Activated T-helper 2 cell treated with anti-CD3 and anti-CD28 coated beads, Interferon-gamma antibody, Interleukin-2, Interleukin-4, amounts not matched to agents 10 μg/mL and 5 μg/mL and 100 μg/mL, durations not matched to agents 14 hours and 24 hours and 36 hours (primary cell): ENCODE measurements at regions not wholly inside any gene's neighbourhood (a gene's known extent, or its start where the extent isn't known, plus 50 kb on each side); places are given as distances from the start of the nearest gene placed in this dataset.

Source experiments
- DNase-seq: peaks from one replicate; pipeline ENCODE4 v3.0.0; 2021; ENCODE audit warnings: low spot score
- H3K27ac Mint-ChIP-seq: one replicate; pipeline ENCODE4 v1.8.0; 2021; ENCODE audit warnings: mixed read lengths
- H3K27me3 Mint-ChIP-seq: one replicate; pipeline ENCODE4 v1.8.0; 2021; ENCODE audit warnings: low read depth, mixed read lengths
- H3K36me3 Mint-ChIP-seq: one replicate; pipeline ENCODE4 v1.8.0; 2021; ENCODE audit warnings: low read depth, mixed read lengths
- H3K4me1 Mint-ChIP-seq: one replicate; pipeline ENCODE4 v1.8.0; 2021; ENCODE audit warnings: low read depth, mixed read lengths
- H3K4me3 Mint-ChIP-seq: one replicate; pipeline ENCODE4 v1.8.0; 2021; ENCODE audit warnings: low read depth, mild to moderate bottlenecking, moderate library complexity, mixed read lengths
- H3K9me3 Mint-ChIP-seq: one replicate; pipeline ENCODE4 v1.8.0; 2021; ENCODE audit warnings: mixed read lengths
- intact Hi-C: fragments of 100-400 bp; cut with micrococcal nuclease; formaldehyde crosslinking; loops from one replicate; pipeline ENCODE4 v1.15.1; 2023

GRCh38 chr9:106575823-106576222, 287.1 kb upstream of the ZNF462 start:
- Mint-ChIP-seq H3K27ac (no peak overlapping the region), H3K9me3 (peaks cover 25% of the 10 kb centered on the region), H3K4me3 (no peak overlapping the region), H3K36me3 (no peaks in the 10 kb centered on the region), H3K27me3 (no peaks in the 10 kb centered on the region), H3K4me1 (no peaks in the 10 kb centered on the region)
- intact Hi-C loops, result loop anchor here (10.0 kb wide), 1 partner anchor 1699 kb away; no protein-coding TSS in a partner anchor
- DNase-seq, result no peak

GRCh38 chr9:106576232-106576760, 286.7 kb upstream of the ZNF462 start:
- DNase-seq, result no peak
- H3K27me3 Mint-ChIP-seq, result no peaks in the 10 kb centered on the region
- H3K36me3 Mint-ChIP-seq, result no peaks in the 10 kb centered on the region
- intact Hi-C loops, result loop anchor here (10.0 kb wide), 1 partner anchor 1699 kb away; no protein-coding TSS in a partner anchor
- no peaks in the 10 kb centered on the region for H3K4me1 Mint-ChIP-seq
- H3K4me3 Mint-ChIP-seq, result no peak overlapping the region
- H3K9me3 Mint-ChIP-seq, result peaks cover 25% of the 10 kb centered on the region
- no peak overlapping the region for H3K27ac Mint-ChIP-seq

GRCh38 chr9:106577121-106577520, 285.8 kb upstream of the ZNF462 start:
- Mint-ChIP-seq H3K36me3 (no peaks in the 10 kb centered on the region), H3K9me3 (peaks cover 27% of the 10 kb centered on the region), H3K27me3 (no peaks in the 10 kb centered on the region), H3K4me3 (no peak overlapping the region), H3K4me1 (no peaks in the 10 kb centered on the region), H3K27ac (no peak overlapping the region)
- DNase-seq, result no peak
- intact Hi-C loops, result loop anchor here (10.0 kb wide), 1 partner anchor 1698 kb away; no protein-coding TSS in a partner anchor

- Mint-ChIP-seq H3K4me3 (no peak overlapping the region), H3K27ac (no peak overlapping the region), H3K9me3 (peaks cover 25% of the 10 kb centered on the region), H3K27me3 (no peaks in the 10 kb centered on the region), H3K36me3 (no peaks in the 10 kb centered on the region), H3K4me1 (no peaks in the 10 kb centered on the region)
- no peak for DNase-seq
- intact Hi-C loops, result no loop called here
Measured at GRCh38 chr9:106580546-106580945, 282.4 kb upstream of the ZNF462 start.

GRCh38 chr9:106581973-106582372, 281.0 kb upstream of the ZNF462 start:
- no peaks in the 10 kb centered on the region for H3K4me1 Mint-ChIP-seq
- intact Hi-C loops, result no loop called here
- H3K27ac Mint-ChIP-seq, result no peak overlapping the region
- peaks cover 21% of the 10 kb centered on the region for H3K9me3 Mint-ChIP-seq
- DNase-seq, result no peak
- H3K27me3 Mint-ChIP-seq, result no peaks in the 10 kb centered on the region
- no peaks in the 10 kb centered on the region for H3K36me3 Mint-ChIP-seq
- H3K4me3 Mint-ChIP-seq, result no peak overlapping the region

- no peak for DNase-seq
- H3K4me3 Mint-ChIP-seq, result no peak overlapping the region
- no peak overlapping the region for H3K27ac Mint-ChIP-seq
- intact Hi-C loops, result no loop called here
- no peaks in the 10 kb centered on the region for H3K27me3 Mint-ChIP-seq
- H3K4me1 Mint-ChIP-seq, result no peaks in the 10 kb centered on the region
- no peaks in the 10 kb centered on the region for H3K36me3 Mint-ChIP-seq
- H3K9me3 Mint-ChIP-seq, result peaks cover 14% of the 10 kb centered on the region
Measured at GRCh38 chr9:106583751-106584150, 279.2 kb upstream of the ZNF462 start.

GRCh38 chr9:106587042-106587441, 275.9 kb upstream of the ZNF462 start:
- no peak for DNase-seq
- H3K9me3 Mint-ChIP-seq, result peaks cover 4% of the 10 kb centered on the region
- H3K27ac Mint-ChIP-seq, result no peak overlapping the region
- H3K4me1 Mint-ChIP-seq, result no peaks in the 10 kb centered on the region
- H3K4me3 Mint-ChIP-seq, result no peak overlapping the region
- no peaks in the 10 kb centered on the region for H3K27me3 Mint-ChIP-seq
- intact Hi-C loops, result no loop called here
- H3K36me3 Mint-ChIP-seq, result no peaks in the 10 kb centered on the region

GRCh38 chr9:106588626-106589025, 274.3 kb upstream of the ZNF462 start:
- Mint-ChIP-seq H3K27me3 (no peaks in the 10 kb centered on the region), H3K36me3 (no peaks in the 10 kb centered on the region), H3K9me3 (no peaks in the 10 kb centered on the region), H3K4me1 (no peaks in the 10 kb centered on the region), H3K4me3 (no peak overlapping the region), H3K27ac (no peak overlapping the region)
- intact Hi-C loops, result no loop called here
- DNase-seq, result no peak

- H3K9me3 Mint-ChIP-seq, result no peaks in the 10 kb centered on the region
- no peak overlapping the region for H3K4me3 Mint-ChIP-seq
- no peaks in the 10 kb centered on the region for H3K27me3 Mint-ChIP-seq
- DNase-seq, result no peak
- H3K36me3 Mint-ChIP-seq, result no peaks in the 10 kb centered on the region
- intact Hi-C loops, result no loop called here
- H3K4me1 Mint-ChIP-seq, result no peaks in the 10 kb centered on the region
- H3K27ac Mint-ChIP-seq, result no peak overlapping the region
Measured at GRCh38 chr9:106590759-106591505, 272.0 kb upstream of the ZNF462 start.

GRCh38 chr9:106593201-106593600, 269.8 kb upstream of the ZNF462 start:
- Mint-ChIP-seq H3K9me3 (no peaks in the 10 kb centered on the region), H3K36me3 (no peaks in the 10 kb centered on the region)
- intact Hi-C loops, result no loop called here

GRCh38 chr9:106596984-106597383, 266.0 kb upstream of the ZNF462 start:
- Mint-ChIP-seq H3K4me1 (no peaks in the 10 kb centered on the region), H3K27me3 (no peaks in the 10 kb centered on the region), H3K4me3 (no peak overlapping the region), H3K9me3 (no peaks in the 10 kb centered on the region), H3K27ac (no peak overlapping the region), H3K36me3 (no peaks in the 10 kb centered on the region)
- intact Hi-C loops, result no loop called here
- no peak for DNase-seq

More at GRCh38 chr9:106593201-106593600, 269.8 kb upstream of the ZNF462 start:
- H3K27ac Mint-ChIP-seq, result no peak overlapping the region
- no peaks in the 10 kb centered on the region for H3K27me3 Mint-ChIP-seq
- H3K4me3 Mint-ChIP-seq, result no peak overlapping the region
- no peaks in the 10 kb centered on the region for H3K4me1 Mint-ChIP-seq
- DNase-seq, result no peak

GRCh38 chr9:106600955-106601560, 261.9 kb upstream of the ZNF462 start:
- no peak for DNase-seq
- Mint-ChIP-seq H3K4me3 (no peak overlapping the region), H3K4me1 (no peaks in the 10 kb centered on the region), H3K9me3 (no peaks in the 10 kb centered on the region), H3K27ac (no peak overlapping the region), H3K36me3 (no peaks in the 10 kb centered on the region), H3K27me3 (no peaks in the 10 kb centered on the region)
- intact Hi-C loops, result no loop called here

GRCh38 chr9:106602344-106602743, 260.6 kb upstream of the ZNF462 start:
- H3K4me1 Mint-ChIP-seq, result no peaks in the 10 kb centered on the region
- no peaks in the 10 kb centered on the region for H3K36me3 Mint-ChIP-seq

More at GRCh38 chr9:106602344-106602743, 260.6 kb upstream of the ZNF462 start:
- Mint-ChIP-seq H3K9me3 (no peaks in the 10 kb centered on the region), H3K27me3 (no peaks in the 10 kb centered on the region), H3K27ac (no peak overlapping the region), H3K4me3 (no peak overlapping the region)
- intact Hi-C loops, result no loop called here
- DNase-seq, result no peak
